ENCODE measurements at regions not wholly inside any gene's neighbourhood (a gene's known extent, or its start where the extent isn't known, plus 50 kb on each side); places are given as distances from the start of the nearest gene placed in this dataset.

GRCh38 chr13:111957913-111958450 is 109.0 kb upstream of the SOX1 start:
- DNase-seq (no peak), ATAC-seq (replicated peaks) (no peak)
- H3K27ac Mint-ChIP-seq, result no peak overlapping the region
- H3K27me3 Mint-ChIP-seq, result no peaks in the 10 kb centered on the region
- H3K4me1 Mint-ChIP-seq, result no peaks in the 10 kb centered on the region
- H3K36me3 Mint-ChIP-seq, result no peaks in the 10 kb centered on the region
- H3K4me3 Mint-ChIP-seq, result no peak overlapping the region
- peaks cover 0 to 3% of the 10 kb centered on the region in 2 donors for H3K9me3 Mint-ChIP-seq

GRCh38 chr13:111958612-111959395 is 108.1 kb upstream of the SOX1 start:
- no peaks in the 10 kb centered on the region for H3K4me1 Mint-ChIP-seq
- DNase-seq (no peak), ATAC-seq (replicated peaks) (no peak)
- H3K27ac Mint-ChIP-seq, result no peak overlapping the region
- H3K36me3 Mint-ChIP-seq, result no peaks in the 10 kb centered on the region
- H3K4me3 Mint-ChIP-seq, result no peak overlapping the region
- peaks cover 0 to 3% of the 10 kb centered on the region in 2 donors for H3K9me3 Mint-ChIP-seq
- no peaks in the 10 kb centered on the region for H3K27me3 Mint-ChIP-seq

- no peaks in the 10 kb centered on the region for H3K4me1 Mint-ChIP-seq
- DNase-seq, result no peak
- H3K27ac Mint-ChIP-seq, result no peak overlapping the region
- H3K4me3 Mint-ChIP-seq, result no peak overlapping the region
- H3K27me3 Mint-ChIP-seq, result no peaks in the 10 kb centered on the region
- no peaks in the 10 kb centered on the region for H3K9me3 Mint-ChIP-seq
- ATAC-seq (replicated peaks), result no peak
- no peaks in the 10 kb centered on the region for H3K36me3 Mint-ChIP-seq
These were observed 106.7 kb upstream of the SOX1 start for GRCh38 chr13:111960152-111960772.

- Mint-ChIP-seq H3K27me3 (no peaks in the 10 kb centered on the region), H3K36me3 (no peaks in the 10 kb centered on the region), H3K9me3 (peaks cover 0 to 2% of the 10 kb centered on the region in 2 donors), H3K4me3 (no peak overlapping the region), H3K27ac (no peak overlapping the region), H3K4me1 (no peaks in the 10 kb centered on the region)
- DNase-seq, result no peak
- no peak for ATAC-seq (replicated peaks)
These were observed 105.7 kb upstream of the SOX1 start for GRCh38 chr13:111961236-111961635.

- Mint-ChIP-seq H3K36me3 (no peaks in the 10 kb centered on the region), H3K4me3 (no peak overlapping the region), H3K27ac (no peak overlapping the region), H3K27me3 (no peaks in the 10 kb centered on the region), H3K9me3 (peaks cover 0 to 2% of the 10 kb centered on the region in 2 donors), H3K4me1 (no peaks in the 10 kb centered on the region)
- no peak for ATAC-seq (replicated peaks)
- DNase-seq, result no peak
These were observed 105.2 kb upstream of the SOX1 start for GRCh38 chr13:111961651-111962192.

GRCh38 chr13:111962431-111962891 is 104.5 kb upstream of the SOX1 start:
- no peaks in the 10 kb centered on the region for H3K36me3 Mint-ChIP-seq
- no peaks in the 10 kb centered on the region for H3K27me3 Mint-ChIP-seq
- no peak overlapping the region for H3K4me3 Mint-ChIP-seq
- DNase-seq (no peak), ATAC-seq (replicated peaks) (no peak)
- H3K27ac Mint-ChIP-seq, result no peak overlapping the region
- H3K9me3 Mint-ChIP-seq, result peaks cover 0 to 2% of the 10 kb centered on the region in 2 donors
- no peaks in the 10 kb centered on the region for H3K4me1 Mint-ChIP-seq

GRCh38 chr13:111963031-111963430 is 103.9 kb upstream of the SOX1 start:
- H3K27me3 Mint-ChIP-seq, result no peaks in the 10 kb centered on the region
- H3K36me3 Mint-ChIP-seq, result no peaks in the 10 kb centered on the region
- peaks cover 0 to 2% of the 10 kb centered on the region in 2 donors for H3K9me3 Mint-ChIP-seq
- ATAC-seq (replicated peaks) (no peak), DNase-seq (no peak)
- no peak overlapping the region for H3K27ac Mint-ChIP-seq
- H3K4me3 Mint-ChIP-seq, result no peak overlapping the region
- no peaks in the 10 kb centered on the region for H3K4me1 Mint-ChIP-seq

- Mint-ChIP-seq H3K27me3 (no peaks in the 10 kb centered on the region), H3K36me3 (no peaks in the 10 kb centered on the region), H3K9me3 (peaks cover 0 to 2% of the 10 kb centered on the region in 2 donors), H3K27ac (no peak overlapping the region), H3K4me3 (no peak overlapping the region), H3K4me1 (no peaks in the 10 kb centered on the region)
- ATAC-seq (replicated peaks) (no peak), DNase-seq (no peak)
These were observed 102.4 kb upstream of the SOX1 start for GRCh38 chr13:111964411-111965035.

GRCh38 chr13:111965466-111966214 is 101.3 kb upstream of the SOX1 start:
- Mint-ChIP-seq H3K36me3 (no peaks in the 10 kb centered on the region), H3K9me3 (peaks cover 0 to 2% of the 10 kb centered on the region in 2 donors), H3K27me3 (peaks cover 0 to under 1% of the 10 kb centered on the region in 2 donors), H3K4me1 (no peaks in the 10 kb centered on the region), H3K4me3 (no peak overlapping the region), H3K27ac (no peak overlapping the region)
- DNase-seq (no peak), ATAC-seq (replicated peaks) (no peak)

- H3K27me3 Mint-ChIP-seq, result peaks cover 0 to 14% of the 10 kb centered on the region in 2 donors
- no peaks in the 10 kb centered on the region for H3K4me1 Mint-ChIP-seq
- peaks cover 0 to 2% of the 10 kb centered on the region in 2 donors for H3K9me3 Mint-ChIP-seq
- H3K4me3 Mint-ChIP-seq, result no peak overlapping the region
- H3K27ac Mint-ChIP-seq, result no peak overlapping the region
- H3K36me3 Mint-ChIP-seq, result no peaks in the 10 kb centered on the region
- ATAC-seq (replicated peaks) (no peak), DNase-seq (no peak)
These were observed 100.0 kb upstream of the SOX1 start for GRCh38 chr13:111966933-111967332.

GRCh38 chr13:111967572-111968201 is 99.3 kb upstream of the SOX1 start:
- no peak for ATAC-seq (replicated peaks)
- H3K27me3 Mint-ChIP-seq, result peaks cover 0 to 21% of the 10 kb centered on the region in 2 donors
- H3K4me3 Mint-ChIP-seq, result no peak overlapping the region
- DNase-seq, result no peak
- no peak overlapping the region for H3K27ac Mint-ChIP-seq
- H3K9me3 Mint-ChIP-seq, result peaks cover 0 to 2% of the 10 kb centered on the region in 2 donors
- H3K4me1 Mint-ChIP-seq, result no peaks in the 10 kb centered on the region
- no peaks in the 10 kb centered on the region for H3K36me3 Mint-ChIP-seq

GRCh38 chr13:111968336-111969010 is 98.5 kb upstream of the SOX1 start:
- Mint-ChIP-seq H3K36me3 (no peaks in the 10 kb centered on the region), H3K27me3 (peaks cover 0 to 27% of the 10 kb centered on the region in 2 donors), H3K4me3 (no peak overlapping the region), H3K27ac (no peak overlapping the region), H3K4me1 (no peaks in the 10 kb centered on the region), H3K9me3 (peaks cover 0 to 2% of the 10 kb centered on the region in 2 donors)
- ATAC-seq (replicated peaks) (no peak), DNase-seq (no peak)

- H3K9me3 Mint-ChIP-seq, result peaks cover 9% of the 10 kb centered on the region in 2 donors
- H3K4me3 Mint-ChIP-seq, result no peak overlapping the region
- no peaks in the 10 kb centered on the region for H3K36me3 Mint-ChIP-seq
- DNase-seq, result no peak
- H3K27ac Mint-ChIP-seq, result no peak overlapping the region
- H3K4me1 Mint-ChIP-seq, result no peaks in the 10 kb centered on the region
- peaks cover 0 to 27% of the 10 kb centered on the region in 2 donors for H3K27me3 Mint-ChIP-seq
- ATAC-seq (replicated peaks), result no peak
These were observed 97.3 kb upstream of the SOX1 start for GRCh38 chr13:111969551-111970135.
